GM21528 (cell line): ENCODE measurements at regions not wholly inside any gene's neighbourhood (a gene's known extent, or its start where the extent isn't known, plus 50 kb on each side); places are given as distances from the start of the nearest gene placed in this dataset.
"Not testable (repeated sequence)": the region's sequence is repeated elsewhere in the genome, so short reads cannot be mapped to it uniquely, and the experiment has no call there.

Experiments
- ATAC-seq: cut with Tn5 transposase; IDR thresholded peaks from one replicate; pipeline ENCODE4 v1.9.1; 2021; ENCODE audit warnings: mild to moderate bottlenecking, moderate library complexity; ENCODE audit not compliant: unreplicated experiment, low FRiP score

DNA sequence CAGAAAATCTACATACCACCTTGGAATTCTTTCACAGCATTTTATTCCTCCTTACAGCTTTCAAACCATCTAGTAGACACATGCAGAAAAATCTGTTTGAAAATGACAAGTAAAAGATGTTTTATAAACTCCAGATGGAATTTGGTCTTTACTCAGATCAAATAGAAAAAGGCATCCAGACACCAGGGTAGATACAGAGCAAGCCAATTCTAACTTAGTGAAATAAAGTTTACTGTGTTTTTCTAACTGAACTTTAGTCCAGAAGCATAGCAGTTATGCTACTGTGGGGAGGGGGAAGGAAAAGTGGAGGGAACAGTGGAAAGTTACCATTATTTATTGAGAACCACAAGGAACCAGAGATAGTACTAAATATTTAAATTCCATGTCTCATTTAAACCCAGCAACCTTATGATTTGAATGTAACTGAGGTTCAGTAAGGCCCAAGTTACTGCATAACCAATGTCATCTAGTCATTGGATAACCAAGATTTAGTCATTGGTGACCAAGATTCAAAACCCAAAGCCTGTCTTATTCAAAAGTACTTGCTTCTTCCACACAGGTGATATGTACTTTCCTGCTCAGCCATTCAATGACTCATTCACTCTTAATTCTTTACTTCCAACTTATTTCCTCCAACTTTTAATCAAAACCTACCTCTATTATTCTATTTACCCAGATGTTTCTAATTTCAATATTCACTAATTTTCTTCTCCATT, 57.7 kb downstream of the RAD51AP2 start:
- no peak for ATAC-seq

DNA sequence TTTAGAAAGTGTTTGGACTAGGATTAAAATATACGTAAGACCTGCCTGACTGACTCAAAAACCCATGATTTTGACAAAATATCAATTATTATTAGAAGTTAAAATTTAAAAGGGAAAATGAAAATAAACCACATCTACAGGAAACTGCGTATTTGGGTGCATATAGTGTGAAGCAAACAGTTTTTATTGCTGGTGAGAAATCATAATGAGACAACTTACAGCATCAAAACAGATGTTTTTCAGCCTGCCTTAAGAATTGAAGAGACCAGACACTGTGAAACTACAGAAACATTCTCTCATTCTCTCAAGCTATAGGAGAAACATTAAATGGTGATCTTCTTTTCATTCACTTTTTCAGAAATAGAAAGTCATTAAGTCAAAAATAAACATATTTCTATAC, 62.9 kb downstream of the RAD51AP2 start:
- no peak for ATAC-seq

DNA sequence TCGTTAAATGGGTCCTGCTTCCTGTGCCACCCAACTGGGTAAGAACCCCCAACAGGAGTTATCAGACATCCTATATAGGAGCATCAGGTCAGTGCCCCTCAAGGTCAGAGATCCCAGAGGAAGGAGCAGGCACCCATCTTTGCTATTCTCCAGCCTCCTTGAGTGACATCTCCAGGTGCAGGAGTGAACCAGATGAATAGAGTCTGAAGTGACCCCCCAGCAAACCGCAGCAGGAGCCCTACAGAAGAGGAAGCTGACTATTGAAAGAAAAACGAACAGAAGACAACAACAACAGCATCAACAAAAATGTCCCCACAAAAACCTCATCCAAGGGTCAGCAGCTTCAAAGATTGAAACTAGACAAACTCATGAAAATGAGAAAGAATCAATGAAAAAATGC, 72.0 kb downstream of the RAD51AP2 start:
- ATAC-seq = not testable (repeated sequence)

DNA sequence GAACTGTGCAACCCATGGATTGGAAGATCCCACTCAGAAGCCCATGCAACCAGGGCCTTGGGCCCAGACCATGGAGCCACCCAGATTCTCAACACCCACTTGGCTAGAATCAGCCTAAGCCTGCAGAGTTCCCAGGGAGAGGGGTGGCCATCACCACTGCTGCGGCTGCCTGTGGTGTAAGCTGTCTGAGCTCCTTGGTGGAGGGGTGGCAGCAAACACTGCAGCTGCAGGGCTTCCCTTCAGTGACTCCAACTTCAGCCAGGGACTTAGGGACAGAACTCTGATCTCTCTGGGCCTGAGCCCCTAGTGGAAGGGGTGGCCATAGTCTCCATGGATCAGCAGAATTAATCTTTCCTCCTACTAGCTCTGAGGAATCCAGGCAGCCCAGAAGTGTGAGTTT, 72.5 kb downstream of the RAD51AP2 start:
- no peak for ATAC-seq

DNA sequence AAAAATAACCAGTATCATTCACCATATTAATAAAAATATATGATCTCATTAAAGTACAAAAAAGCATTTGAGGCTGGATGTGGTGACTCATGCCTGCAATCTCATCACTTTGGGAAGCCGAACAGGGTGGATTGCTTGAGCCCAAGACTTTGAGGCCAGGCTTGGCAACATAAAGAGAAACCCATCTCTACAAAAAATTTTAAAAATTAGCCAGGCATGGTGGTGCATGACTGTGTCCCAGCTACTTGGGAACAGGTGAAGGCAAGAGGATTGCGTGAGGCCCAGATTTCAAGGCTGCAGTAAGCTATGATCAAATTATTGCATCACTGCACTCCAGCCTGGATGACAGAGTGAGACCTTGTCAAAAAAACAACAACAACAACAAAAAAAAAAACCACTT, 75.9 kb downstream of the RAD51AP2 start:
- ATAC-seq = no peak

DNA sequence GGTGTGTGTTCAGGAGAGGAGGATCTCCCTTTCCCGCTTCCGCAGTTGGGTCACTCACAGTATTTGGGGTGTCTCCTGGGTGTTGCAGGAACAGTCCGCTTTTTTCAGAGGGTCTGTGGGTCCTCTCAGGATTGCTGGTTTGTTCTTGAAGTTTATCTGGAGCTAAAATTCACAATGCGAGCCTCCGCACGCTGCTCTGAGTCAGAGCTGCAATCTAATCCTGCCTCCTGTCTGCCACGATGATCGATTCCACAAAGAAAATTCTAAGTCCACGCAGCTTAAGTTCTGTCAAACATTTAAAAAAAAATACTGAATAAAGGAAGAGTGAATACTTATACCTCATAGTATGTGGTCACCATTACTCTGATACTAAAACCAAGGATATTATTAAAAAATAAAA, 76.5 kb downstream of the RAD51AP2 start:
- ATAC-seq = no peak

DNA sequence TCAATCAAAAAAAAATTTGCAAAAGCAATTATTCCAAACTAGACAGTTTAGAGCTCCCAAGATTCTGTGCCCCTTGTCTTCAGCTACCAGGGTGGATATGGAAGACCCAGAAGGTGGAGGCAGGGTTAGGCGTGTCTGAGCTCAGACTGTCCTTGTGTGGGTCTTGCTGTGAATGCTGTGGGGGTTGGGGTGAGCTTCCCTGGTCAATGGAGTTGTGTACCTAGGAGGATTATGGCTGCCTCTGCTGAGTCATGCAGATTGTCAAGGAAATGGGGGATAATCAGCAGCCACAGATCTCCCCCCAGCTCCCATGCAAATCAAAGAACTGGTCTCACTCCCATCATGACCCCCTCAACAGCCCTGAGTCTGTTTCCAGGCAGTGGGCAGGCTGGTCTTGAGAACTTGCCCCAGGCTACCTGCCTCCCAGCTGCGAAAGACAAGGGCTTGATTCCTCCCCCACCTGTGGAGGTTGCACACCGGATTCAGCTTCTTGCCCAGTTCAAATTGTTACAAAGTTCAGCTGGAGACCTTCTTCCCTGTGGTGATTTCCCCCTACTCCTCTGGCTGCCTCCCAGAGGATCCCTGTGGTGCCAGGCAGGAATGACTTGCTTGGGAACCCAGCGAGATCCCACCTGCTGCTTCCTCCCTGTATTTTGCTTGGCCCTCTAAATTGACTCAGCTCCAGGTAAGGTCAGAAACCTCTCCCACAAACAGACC, 77.0 kb downstream of the RAD51AP2 start:
- no peak for ATAC-seq

DNA sequence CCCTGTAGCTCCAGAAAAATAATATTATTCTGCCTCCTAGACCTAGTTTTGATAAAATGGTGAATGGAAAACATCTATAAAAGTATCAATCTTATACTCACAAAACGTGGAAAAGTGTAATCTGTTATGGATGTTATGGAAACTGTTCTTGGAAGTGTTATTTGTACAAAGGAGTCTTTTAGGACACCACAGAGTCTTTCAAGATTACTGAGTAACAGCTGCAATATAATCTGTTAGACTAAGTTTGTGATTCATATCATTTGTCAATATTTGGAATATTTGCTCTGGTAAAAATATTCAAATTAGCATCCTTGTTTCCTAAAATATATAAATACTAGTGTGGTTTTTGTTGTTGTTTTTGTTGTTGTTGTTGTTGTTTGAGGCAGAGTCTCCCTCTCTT, 87.9 kb downstream of the RAD51AP2 start:
- ATAC-seq = no peak

DNA sequence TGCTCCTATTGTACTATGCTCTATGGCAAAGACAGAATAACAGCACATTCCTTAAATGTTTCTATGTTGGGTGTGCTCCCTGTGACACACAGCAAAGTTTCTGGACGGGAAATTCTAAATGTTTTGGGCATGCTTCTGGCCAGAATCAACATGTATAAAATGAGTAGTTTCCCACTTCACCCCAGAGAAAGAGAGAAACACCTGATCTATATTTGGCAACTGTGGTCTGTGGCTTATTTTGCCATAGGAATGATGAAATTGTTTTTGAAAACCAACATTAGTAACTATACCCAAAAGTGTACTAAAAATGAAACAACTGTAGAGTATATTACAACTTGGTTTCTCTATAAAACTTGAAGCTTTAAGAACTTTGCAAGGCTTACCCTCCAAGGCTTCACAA, 89.1 kb downstream of the RAD51AP2 start:
- no peak for ATAC-seq

DNA sequence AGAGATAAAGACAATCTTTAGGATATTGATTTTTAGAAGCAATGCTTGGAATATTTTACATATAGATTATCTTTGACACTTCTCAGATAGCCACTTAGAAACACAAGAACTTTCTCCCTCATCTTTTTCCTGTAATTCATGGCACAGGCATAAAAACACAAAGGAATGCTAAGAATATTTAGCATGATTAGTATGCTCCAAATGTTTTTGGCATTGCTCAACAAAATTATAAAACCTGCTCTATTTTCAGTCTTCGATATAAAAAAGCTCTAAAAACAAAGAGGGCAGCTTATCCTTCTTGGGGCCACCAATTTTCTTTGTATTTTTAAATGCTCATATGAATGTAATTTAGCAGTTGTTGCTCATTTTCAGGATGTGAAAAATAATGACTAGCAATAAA, 90.8 kb downstream of the RAD51AP2 start:
- no peak for ATAC-seq

DNA sequence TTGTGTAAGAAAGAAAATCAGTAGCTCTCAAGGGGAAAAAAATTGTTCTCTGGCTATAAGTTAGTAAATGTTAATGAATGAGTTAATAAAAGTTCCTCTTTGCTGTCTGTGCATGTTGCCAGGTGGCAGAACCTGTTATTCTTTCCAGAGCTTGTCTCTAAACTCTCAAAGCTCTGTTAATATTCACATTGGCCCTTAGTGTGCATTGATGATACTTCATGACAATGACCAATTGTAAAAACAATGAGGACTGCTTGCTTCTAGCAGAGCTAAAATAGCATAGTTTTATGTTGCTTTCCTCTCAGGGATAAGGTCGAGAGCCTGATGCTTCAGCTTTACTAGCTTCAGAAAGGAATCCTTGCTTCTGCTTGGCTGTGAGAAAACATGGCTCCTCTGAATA, 91.5 kb downstream of the RAD51AP2 start:
- no peak for ATAC-seq

DNA sequence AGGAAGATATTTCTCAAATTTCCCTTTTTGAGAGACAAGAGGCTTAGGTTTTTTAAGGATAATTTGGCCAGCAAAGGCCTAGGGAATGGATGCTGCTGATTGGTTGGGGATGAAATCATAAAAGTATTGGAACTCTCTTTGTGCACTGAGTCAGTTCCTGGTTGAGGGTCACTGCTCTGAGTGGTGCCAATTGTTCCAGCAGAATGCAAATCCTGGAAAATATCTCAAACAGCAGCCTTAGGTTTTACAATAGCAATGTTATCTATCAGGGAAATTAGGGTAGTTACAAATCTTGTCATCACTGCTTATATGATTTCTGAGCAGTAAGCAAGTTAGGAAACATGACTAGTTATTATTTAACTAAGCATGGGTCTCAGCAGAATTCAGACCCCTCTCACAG, 96.2 kb downstream of the RAD51AP2 start:
- ATAC-seq = no peak

DNA sequence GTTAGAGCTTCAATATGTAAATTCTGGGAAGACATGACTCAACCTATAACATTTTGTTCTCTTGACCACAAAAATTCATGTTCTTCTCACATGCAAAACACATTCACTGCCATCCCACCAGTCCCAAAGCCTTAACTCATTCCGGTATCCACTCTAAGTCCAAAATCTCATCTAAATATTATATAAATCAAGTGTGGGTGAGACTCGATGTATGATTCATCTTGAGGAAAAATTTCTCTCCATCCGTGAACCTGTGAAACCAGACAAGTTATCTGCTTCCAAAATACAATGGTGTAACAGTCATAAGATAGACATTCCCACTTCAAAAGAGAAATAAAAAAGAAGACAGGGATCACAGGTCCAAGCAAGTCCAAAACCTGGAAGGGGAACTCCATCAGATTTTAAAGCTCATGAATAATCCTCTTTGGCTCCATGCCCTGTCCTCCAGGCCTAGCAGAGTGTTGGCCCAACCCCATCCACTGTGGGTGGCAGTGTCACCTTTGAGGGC, 101.3 kb downstream of the RAD51AP2 start:
- ATAC-seq = no peak

DNA sequence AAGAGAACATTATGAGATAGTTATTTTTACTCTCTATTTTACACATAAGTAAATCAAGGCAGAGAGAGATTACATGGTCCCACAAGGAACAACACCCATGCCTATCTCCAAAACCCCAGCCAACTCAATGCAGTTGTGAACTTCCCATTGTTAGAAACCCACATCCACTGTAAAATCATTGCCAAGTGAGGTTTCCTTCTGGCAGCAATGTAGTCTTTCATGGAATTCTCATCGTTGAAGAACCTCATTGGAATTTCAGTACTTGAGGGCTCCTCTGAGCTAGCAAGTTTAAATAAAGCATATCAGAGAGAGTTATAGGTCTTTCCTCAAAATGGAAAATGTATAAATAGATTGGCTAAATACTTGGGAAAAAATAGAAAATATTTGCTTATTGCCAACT, 105.2 kb downstream of the RAD51AP2 start:
- no peak for ATAC-seq

DNA sequence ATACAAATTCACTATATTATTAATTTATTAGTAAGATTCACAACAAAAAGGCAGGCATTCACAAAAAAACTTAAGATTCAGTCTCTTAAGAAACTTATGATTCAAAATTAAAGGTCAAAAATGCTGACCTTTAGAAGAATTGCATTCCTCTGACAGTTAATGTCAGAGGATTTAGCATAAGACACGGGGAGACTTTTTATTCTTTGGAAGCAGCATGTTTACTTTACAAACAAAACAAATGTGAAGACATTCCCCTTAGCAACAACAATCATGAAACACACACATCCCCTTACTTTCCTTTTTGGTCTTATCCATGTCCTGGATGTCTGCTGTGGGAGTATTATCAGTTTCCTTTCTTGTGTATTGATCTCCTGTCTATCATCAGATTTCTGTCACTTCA, 117.1 kb downstream of the RAD51AP2 start:
- no peak for ATAC-seq

DNA sequence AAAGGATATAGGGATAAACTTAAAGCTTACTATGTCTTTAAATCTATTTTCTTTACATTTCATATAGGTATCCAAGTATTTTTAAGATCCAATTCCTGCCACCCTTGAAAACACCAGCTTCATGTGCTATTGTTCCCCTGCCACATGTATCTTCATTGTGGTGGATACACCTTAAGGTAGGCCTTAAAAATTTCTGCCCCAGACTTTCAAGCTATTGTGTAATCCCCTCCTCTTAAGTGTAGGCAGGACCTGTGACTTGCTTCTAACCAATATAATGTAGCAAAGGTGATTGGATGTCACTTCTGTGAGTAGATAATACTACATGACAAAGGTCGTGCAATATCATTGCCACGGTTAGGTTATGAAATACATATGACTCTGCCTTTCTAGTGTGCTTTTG, 119.5 kb downstream of the RAD51AP2 start:
- ATAC-seq = no peak

DNA sequence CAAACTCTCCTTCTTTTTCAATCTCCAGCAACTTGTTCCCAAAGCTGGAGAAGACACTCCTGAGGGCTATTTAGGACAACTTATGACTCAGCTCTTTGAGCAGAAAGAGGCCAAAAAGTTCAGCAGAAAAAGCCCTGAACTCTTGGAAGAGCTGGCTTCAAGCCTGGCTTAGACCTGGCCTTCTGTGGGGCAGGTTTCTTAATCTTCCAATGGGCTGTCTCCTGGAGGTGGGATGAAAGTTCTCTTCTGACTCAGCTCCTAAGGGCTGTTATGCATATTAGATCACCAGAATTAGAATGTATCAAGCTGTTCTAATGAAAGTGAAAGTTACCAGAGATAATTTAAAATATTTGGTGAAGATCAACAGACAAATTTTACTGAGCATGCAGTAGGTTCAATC, 129.4 kb downstream of the RAD51AP2 start:
- ATAC-seq = no peak

DNA sequence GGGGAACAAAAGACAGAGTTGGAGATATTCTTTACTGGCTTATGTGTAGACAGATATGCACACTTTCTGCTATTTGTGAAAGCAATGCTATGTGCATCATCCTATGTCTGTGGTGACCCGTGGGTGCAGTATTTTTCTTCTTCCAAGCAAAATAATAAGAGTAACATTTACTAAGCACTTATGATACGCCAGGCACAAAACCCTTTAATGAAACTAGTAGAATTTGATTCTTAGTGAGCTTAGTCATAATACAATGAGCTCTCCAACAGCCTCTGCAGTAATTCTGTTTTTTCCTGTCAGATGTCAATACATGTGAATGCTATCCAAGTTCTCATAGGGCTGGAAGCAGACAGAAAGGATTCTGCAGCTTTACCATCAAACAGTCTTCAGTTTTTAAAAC, 130.6 kb downstream of the RAD51AP2 start:
- no peak for ATAC-seq

DNA sequence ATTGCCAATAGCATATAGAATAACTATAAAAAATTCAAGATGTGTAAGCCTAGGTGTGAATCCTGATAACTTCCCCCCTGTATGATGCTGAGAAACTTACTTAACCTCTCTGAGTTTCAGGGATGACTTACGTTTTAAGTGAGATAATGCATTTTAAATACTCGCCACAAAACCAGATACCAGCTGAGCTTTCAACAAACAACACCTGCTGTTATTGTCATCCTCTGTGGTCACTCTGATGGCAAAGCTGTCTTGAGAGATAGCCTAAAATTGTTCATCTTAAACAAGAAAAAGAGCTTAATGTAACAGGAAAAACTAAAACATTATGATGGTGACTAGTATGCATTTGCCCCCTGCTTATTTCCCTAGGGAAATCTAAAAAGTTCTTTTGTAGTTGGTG, 131.5 kb downstream of the RAD51AP2 start:
- ATAC-seq = no peak

DNA sequence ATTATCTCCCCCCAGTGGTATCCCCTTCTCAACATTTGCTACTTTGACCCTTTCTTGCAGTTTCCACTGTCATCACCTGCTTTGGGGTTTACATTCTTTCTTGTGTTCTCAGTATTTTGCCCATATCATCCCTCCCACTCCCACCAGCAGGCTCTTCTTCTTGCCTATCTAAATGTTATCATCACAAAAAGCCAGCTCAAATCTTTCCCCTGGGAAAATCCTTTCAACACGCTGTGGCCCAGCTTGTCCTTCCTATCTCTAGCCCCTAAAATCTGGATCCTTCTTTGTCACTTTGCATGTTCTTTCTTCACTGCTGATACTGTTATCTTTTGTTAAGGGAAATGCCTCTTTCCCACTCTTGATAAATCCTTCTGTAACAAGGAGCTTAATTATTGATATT, 138.2 kb downstream of the RAD51AP2 start:
- ATAC-seq = no peak

DNA sequence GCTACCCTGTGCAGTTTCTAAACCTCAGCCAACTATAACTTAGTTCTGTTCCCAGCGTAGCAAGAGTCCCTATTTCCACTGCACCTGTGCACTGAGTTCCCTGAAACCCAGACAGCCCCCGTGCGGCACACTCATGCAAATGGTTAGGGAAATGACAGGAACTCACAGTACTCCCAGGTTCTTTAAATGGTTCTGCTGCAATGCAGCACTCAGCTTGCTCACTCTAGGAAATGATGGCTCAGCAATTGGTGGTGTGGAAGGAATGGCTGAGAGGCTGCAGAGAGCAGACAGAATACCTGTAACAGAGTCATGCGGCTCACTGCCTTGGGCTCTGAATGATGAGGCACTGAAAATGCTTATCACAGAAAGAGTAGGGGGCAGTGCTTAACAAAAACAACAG, 143.0 kb downstream of the RAD51AP2 start:
- ATAC-seq = no peak

DNA sequence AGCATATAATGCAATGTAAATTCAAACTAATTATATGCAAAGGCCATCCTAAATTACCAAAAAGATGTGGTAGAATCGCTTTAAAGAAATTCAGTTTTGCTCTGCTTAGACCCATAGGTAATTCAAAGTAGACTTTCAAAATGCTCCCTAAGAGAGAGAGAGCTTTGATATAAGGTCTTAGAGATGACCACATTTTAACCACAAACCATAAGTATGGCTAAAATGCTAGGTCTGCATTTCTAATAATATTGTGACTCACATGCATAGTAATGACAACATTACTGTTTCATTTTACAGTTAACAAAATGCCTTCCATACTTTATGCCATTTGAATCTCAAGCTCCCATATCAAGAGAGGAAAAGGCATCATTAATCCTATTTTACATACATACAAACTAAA, 144.5 kb downstream of the RAD51AP2 start:
- ATAC-seq = no peak
